NCI-H748 (cell line): ENCODE measurements at regions not wholly inside any gene's neighbourhood (a gene's known extent, or its start where the extent isn't known, plus 50 kb on each side); places are given as distances from the start of the nearest gene placed in this dataset.
A peak's percentile ranks its signal among the peaks of the same experiment; 100 is the strongest.
"Not testable (repeated sequence)": the region's sequence is repeated elsewhere in the genome, so short reads cannot be mapped to it uniquely, and the experiment has no call there.

Experiments used
- DNase-seq: peaks from one replicate; lab custom pipeline; 2025; ENCODE audit not compliant: unreplicated experiment; lab: John Stamatoyannopoulos, UW

DNA sequence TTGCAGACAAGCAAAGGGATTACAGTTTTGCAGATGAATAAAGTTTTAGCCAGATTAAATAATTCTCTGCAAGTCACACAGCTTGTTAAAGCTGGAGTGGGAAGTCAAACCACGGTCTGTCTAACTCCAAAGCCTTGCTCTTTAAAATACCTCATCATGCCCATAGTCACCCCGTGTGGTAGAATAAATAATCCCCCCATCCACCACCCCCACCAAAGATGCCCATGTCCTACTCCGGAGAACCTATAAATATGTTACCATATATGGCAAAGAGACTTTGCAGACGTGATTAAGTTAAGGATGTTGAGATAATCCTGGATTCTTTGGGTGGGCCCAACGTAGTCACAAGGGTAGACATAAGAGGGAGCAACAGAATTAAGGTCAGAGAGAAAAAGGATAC, 118.7 kb downstream of the BEND2 start:
- no peak for DNase-seq

DNA sequence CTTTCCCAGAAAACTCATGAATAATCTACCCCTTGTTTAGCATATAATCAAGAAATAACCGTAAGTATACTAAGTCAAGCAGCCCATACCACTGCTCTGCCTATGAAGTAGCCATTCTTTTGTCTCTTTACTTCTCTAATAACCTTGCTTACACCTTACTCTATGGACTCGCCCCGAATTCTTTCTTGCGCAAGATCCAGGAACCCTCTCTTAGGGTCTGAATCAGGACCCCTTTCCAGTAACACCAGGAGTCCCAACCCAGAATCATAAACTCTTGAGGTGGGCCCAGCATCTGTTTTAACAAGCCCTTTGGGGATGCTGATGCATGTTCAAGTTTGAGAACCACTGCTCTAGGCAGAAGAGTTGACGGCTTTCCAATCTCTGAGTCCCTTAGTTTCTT, 119.6 kb downstream of the BEND2 start:
- DNase-seq: no peak

DNA sequence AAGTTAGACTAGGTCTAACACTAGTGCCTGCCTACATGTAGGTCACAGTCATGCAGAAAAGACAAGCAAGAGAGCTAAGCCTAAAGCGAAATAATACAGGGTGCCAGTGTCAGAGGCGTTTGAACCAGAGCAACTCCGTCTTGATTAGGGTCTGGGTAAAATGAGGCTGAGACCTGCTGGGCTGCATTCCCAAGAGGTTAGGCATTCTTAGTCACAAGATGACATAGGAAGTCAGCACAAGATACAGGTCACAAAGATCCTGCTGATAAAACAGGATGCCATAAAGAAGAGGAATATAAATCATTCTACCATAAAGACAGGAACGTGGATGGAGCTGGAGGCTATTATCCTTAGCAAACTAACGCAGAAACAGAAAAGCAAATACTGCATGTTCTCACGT, 120.9 kb downstream of the BEND2 start:
- DNase-seq: peak; percentile 59

DNA sequence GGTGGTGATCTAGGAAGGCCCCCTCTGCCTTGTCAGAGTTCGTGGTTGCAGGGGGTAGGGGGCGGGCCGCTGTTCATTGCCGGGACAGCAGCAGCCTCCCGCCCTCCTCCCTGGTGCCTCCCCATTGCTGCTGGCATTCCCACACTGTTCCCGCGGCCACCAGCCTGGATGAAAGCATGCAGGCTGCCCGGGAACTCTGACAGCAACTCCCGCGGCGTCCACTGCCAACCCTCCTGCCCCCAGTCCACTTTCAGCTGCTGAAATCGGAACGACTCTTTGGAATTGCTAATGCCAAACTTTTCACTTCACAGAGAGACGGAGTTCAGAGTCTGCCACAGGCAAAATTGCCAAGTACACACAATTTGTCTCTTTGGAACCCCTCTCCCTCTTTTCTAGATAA, 121.9 kb downstream of the BEND2 start:
- no peak for DNase-seq

GRCh38 chrX:18076434-18076833, 144.3 kb downstream of the BEND2 start:
- DNase-seq: no peak

DNA sequence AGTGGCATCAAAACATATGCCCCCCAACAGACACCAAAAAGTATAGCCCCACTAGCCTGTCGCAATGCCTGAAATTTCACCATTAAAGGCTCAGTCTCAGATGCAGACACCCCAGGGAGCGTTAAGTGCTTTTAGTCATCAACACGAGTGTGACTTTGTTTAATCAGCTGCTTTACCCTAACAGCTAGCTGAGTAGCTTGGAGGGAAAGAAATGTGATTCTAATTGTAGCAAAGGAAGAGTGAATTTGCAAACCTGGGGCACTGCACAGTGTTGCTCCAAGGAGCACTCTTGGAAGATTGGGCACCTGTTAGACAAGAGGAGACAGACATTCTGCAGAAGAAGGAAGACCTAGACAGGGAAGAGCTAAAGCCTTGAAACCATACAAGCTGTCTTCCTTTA, 145.1 kb downstream of the BEND2 start:
- peak; percentile 97 for DNase-seq

DNA sequence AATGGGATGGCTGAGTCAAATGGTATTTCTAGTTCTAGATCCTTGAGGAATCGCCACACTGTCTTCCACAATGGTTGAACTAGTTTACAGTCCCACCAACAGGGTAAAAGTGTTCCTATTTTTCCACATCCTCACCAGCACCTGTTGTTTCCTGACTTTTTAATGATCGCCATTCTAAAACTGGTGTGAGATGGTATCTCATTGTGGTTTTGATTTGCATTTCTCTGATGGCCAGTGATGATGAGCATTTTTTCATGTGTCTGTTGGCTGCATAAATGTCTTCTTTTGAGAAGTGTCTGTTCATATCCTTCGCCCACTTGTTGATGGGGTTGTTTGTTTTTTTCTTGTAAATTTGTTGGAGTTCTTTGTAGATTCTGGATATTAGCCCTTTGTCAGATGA, 152.6 kb downstream of the BEND2 start:
- not testable (repeated sequence) for DNase-seq

DNA sequence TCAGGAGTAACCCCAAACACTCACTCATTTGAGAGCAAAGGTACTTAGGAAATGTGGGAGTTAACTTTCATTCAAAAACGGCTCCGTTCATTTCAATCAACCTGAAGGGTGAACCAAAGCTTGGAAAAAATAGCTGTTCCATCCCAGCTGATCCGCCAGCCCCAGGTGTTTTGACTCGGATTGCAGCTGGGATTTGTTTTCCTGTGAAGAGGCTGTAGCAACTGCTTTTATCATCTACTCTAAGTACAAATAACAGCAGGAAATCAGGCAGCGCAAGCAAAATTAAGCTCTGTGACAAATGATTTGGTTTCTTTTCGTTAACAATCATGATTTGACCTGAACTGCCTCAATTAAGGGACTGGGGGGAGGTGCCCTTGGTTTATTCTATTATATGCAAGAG, 154.7 kb downstream of the BEND2 start:
- DNase-seq: peak; percentile 95

DNA sequence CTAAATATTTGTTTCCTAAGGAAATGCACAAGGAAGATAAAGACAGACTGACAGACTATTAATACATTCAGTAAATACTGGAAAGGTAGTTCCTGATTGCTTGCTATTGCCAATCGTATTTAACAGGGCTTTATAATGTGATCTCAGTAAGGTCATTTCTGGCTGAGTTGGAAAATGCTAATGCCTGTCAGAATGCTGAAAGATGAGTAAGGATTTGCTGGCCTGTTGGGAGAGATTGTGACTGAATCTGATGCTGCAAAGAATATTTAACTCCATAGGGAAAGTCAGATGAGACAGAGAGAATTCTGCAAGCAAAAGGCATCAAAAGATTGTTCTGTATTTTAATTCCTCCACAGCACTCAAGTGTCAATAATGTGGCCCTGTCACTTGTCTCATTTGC, 169.0 kb downstream of the BEND2 start:
- no peak for DNase-seq

DNA sequence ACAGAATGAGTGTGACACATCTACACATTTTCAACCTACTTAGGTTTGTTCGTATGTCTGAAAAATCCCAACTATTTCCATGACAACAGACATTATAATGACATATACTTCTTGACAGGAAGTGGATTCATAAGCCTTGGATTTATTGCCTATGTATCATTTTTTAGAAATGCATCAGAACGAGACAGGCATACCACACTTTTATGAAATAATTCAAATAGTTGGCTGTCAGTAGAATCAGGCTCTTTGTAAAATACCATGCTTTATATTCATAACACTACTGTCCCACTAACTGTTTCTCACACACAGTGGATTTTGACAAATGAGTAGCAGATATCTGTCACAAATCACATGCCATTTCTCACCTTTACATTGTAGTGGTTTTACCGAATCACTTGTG, 173.2 kb downstream of the BEND2 start:
- DNase-seq: no peak

GRCh38 chrX:18045436-18045835, 175.2 kb downstream of the BEND2 start:
- no peak for DNase-seq

GRCh38 chrX:18042776-18043175, 177.9 kb downstream of the BEND2 start:
- DNase-seq: no peak

GRCh38 chrX:18041656-18042055, 179.0 kb downstream of the BEND2 start:
- no peak for DNase-seq

- no peak for DNase-seq
Observed at GRCh38 chrX:18039023-18039422, 177.9 kb upstream of the RAI2 start.

DNA sequence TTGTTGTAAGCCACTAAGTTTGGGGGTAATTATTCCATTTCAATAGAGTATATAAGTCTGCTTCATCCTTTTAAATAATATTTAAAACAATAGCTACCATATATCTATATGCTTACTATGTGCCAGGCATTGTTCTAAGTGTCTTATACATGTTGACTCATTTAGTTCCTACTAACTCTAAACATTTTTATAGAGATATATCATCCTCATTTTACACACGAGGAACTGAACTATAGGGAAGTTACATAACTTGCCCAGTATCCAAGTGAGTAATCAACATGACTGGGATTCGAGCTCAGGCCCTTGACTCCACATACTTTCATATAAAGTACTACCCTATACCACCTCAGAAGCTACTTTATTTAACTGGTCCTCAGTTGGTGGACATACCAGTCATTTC, 175.3 kb upstream of the RAI2 start:
- no peak for DNase-seq

DNA sequence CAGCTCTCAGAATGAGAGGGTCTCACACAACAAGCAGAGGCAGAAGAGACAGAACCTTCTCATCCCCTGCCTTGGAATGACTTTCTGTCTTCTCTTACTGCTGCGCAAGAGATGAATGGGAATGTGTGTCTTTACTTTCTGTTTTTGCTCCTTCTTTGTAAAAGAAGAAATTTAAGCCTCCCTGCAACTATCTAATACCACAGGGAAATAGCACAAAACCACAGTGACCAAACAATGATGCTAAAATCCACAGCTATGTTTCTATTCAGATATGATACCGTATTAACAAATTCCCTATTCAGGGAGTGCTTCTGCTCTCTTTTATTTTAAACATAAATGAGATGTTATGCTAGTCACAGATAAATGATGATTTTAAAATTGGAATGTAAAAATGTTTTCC, 173.8 kb upstream of the RAI2 start:
- no peak for DNase-seq

DNA sequence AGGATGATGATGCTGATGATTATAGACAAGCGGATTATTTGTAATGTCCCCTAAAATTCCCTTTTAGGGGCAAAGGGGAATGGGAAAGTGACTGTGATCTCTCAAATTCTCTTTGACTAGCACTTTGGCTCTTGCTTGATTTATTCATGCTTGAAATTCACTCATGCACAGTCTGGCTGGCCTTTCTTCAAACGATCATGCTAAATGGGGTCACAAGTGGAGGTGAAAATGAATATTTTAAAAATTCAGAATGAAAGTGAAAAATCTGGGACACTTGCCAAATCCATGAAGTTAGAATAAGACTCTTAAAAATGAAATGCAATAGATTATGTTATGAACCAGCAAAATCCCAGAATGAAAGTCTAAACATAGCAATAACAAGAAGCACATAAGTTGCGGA, 173.4 kb upstream of the RAI2 start:
- DNase-seq: no peak

- no peak for DNase-seq
Observed at GRCh38 chrX:18032486-18033221, 171.6 kb upstream of the RAI2 start.

- DNase-seq: no peak
Observed at GRCh38 chrX:18031726-18032375, 170.8 kb upstream of the RAI2 start.

- DNase-seq: not testable (repeated sequence)
Observed at GRCh38 chrX:18030656-18031055, 169.6 kb upstream of the RAI2 start.

DNA sequence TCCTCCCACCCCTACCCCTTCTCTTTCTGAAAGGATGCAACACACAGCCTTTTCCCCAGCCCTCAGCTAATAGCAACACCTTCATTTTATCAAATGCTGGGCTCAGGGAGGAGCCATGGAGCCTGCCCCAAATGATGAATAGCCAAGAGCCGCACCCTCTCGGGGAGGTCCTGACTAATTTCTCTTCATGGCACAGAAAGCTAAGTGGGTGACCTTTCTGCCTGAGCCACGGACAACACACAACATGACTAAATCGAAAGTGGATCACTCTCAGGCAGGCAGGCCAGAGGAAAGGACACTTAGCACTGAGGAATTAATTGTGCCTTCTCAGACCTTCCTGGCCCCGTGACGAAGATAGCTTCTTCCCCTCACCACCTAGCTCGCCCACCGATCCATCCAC, 165.1 kb upstream of the RAI2 start:
- peak; percentile 80 for DNase-seq

DNA sequence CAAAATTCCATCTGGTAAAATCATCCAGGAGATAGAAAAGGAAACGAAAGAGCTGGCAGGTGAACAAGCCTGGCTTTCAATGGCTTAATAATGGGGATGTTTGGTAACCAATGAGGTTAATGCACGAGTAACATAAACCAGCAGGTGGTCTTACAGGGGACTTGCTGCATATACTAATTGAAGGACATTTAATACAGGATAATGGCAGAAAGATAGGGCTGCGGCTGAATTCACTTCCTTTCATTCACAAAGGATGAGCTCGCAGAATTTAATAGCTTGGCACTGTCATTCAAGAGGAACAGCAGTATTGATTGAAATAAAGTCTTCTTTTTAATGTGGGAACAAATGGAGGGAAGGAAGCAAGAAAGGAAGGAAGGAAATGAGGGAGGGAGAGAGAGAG, 156.3 kb upstream of the RAI2 start:
- DNase-seq: peak; percentile 98

DNA sequence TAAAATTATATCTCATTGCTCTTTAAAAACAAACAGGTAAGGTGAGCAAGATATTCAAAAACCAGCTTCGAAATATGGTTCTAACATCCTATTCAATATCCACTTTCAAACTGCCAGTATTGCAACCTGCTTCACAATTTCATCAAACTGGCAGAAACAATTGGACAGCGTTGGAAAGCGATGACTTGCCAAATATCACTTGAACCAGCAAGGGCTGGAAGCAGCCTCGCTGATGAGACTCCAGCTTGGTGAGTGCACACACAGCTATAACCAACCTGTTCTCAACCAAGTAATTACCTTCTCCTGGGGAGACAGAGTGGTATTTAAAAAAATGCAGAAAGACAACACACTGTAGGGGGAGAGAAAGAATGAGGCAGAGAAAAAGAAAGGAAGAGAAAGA, 155.8 kb upstream of the RAI2 start:
- DNase-seq: peak; percentile 78
